Activated CD4-positive, alpha-beta T cell treated with anti-CD3 and anti-CD28 coated beads, Interleukin-2, amount 10 ng/mL, durations not matched to agents 7 days and 5 days (primary cell): ENCODE measurements at regions not wholly inside any gene's neighbourhood (a gene's known extent, or its start where the extent isn't known, plus 50 kb on each side); places are given as distances from the start of the nearest gene placed in this dataset.
"Not testable (repeated sequence)": the region's sequence is repeated elsewhere in the genome, so short reads cannot be mapped to it uniquely, and the experiment has no call there.

ENCODE experiments used
- CTCF ChIA-PET: fragments of 350-600 bp; sonication (Branson Sonifier 250); formaldehyde crosslinking; loops from one replicate; lab custom pipeline; 2021; ENCODE audit warnings: antibody characterized with exemption; lab: Charles Lee
- POLR2A ChIA-PET: fragments of 350-600 bp; sonication (Branson Sonifier 250); formaldehyde crosslinking; loops from one replicate; lab custom pipeline; 2021; ENCODE audit warnings: antibody characterized with exemption; lab: Charles Lee
- DNase-seq: peaks from one replicate; pipeline ENCODE4 v3.0.0-alpha.2; 2020
- H3K27ac Mint-ChIP-seq: one replicate; pipeline ENCODE4 v1.8.0; 2021; ENCODE audit warnings: mild to moderate bottlenecking, moderate library complexity, mixed read lengths
- H3K27me3 Mint-ChIP-seq: one replicate; pipeline ENCODE4 v1.8.0; 2021; ENCODE audit warnings: mixed read lengths
- H3K36me3 Mint-ChIP-seq: one replicate; pipeline ENCODE4 v1.8.0; 2021; ENCODE audit warnings: low read depth, mixed read lengths
- H3K4me1 Mint-ChIP-seq: one replicate; pipeline ENCODE4 v1.8.0; 2021; ENCODE audit warnings: mixed read lengths
- H3K4me3 Mint-ChIP-seq: one replicate; pipeline ENCODE4 v1.8.0; 2021; ENCODE audit warnings: mild to moderate bottlenecking, moderate library complexity, mixed read lengths
- H3K9me3 Mint-ChIP-seq: one replicate; pipeline ENCODE4 v1.8.0; 2021; ENCODE audit warnings: mixed read lengths

DNA sequence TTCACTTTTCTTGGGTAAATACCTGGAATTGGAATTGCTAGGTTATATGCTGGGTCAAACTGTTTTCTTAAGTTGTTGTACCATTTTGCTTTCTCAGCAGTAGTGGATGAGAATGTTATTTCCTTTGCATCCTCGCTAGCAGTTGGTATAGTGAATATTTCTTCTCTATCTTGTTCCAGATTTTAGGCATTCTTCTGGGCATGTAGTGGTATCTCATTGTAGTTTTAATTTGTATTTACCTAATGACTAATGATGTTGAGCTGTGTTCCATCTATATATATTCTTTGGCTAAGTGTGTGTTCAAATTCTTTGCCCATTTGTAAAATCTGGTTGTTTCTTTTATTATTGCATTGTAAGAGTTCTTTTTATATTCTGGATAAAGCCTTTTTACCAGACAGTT, 333.3 kb downstream of the MAT2B start:
- no peaks in the 10 kb centered on the region for H3K36me3 Mint-ChIP-seq
- H3K27ac Mint-ChIP-seq, result no peak overlapping the region
- H3K9me3 Mint-ChIP-seq, result no peaks in the 10 kb centered on the region
- H3K4me3 Mint-ChIP-seq, result no peak overlapping the region
- no peak for DNase-seq
- no peaks in the 10 kb centered on the region for H3K27me3 Mint-ChIP-seq
- no peaks in the 10 kb centered on the region for H3K4me1 Mint-ChIP-seq
- ChIA-PET POLR2A (no interaction called here), CTCF (no interaction called here)

- H3K27me3 Mint-ChIP-seq, result no peaks in the 10 kb centered on the region
- H3K36me3 Mint-ChIP-seq, result no peaks in the 10 kb centered on the region
- POLR2A ChIA-PET, result no interaction called here
These were observed 341.1 kb downstream of the MAT2B start for GRCh38 chr5:163846512-163846911.

GRCh38 chr5:163855754-163856153, 350.3 kb downstream of the MAT2B start:
- ChIA-PET POLR2A (no interaction called here), CTCF (no interaction called here)
- Mint-ChIP-seq H3K27ac (no peak overlapping the region), H3K4me3 (no peak overlapping the region), H3K36me3 (no peaks in the 10 kb centered on the region), H3K4me1 (no peaks in the 10 kb centered on the region), H3K9me3 (peaks cover 17% of the 10 kb centered on the region), H3K27me3 (no peaks in the 10 kb centered on the region)
- DNase-seq, result no peak

More at GRCh38 chr5:163846512-163846911, 341.1 kb downstream of the MAT2B start:
- DNase-seq, result no peak
- H3K4me3 Mint-ChIP-seq, result no peak overlapping the region
- CTCF ChIA-PET, result no interaction called here
- no peaks in the 10 kb centered on the region for H3K4me1 Mint-ChIP-seq
- no peak overlapping the region for H3K27ac Mint-ChIP-seq
- H3K9me3 Mint-ChIP-seq, result peaks cover 2% of the 10 kb centered on the region

DNA sequence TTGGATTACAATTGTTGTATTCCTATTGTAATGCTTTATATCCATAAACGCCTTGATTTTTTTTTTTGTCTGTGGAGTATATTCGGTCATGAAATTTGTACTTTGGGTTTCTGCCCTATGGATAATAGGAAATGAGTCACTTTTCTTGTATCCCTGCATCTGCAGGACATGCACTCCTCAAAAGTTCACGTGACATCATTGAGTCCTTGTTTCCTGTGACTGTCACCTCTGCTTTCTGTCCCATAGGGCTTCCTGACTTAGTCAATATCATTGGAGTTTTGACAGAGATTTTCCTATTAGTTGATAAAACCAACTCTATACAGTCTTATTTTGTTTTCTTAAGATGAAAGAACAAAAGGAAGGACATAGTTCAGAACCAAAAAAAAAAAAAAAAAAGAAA, 356.3 kb downstream of the MAT2B start:
- CTCF ChIA-PET, result no interaction called here

GRCh38 chr5:163867324-163867723, 361.9 kb downstream of the MAT2B start:
- Mint-ChIP-seq H3K27me3 (no peaks in the 10 kb centered on the region), H3K4me3 (no peak overlapping the region), H3K36me3 (no peaks in the 10 kb centered on the region), H3K9me3 (no peaks in the 10 kb centered on the region), H3K27ac (no peak overlapping the region), H3K4me1 (no peaks in the 10 kb centered on the region)
- ChIA-PET CTCF (no interaction called here), POLR2A (no interaction called here)
- no peak for DNase-seq

More for the DNA sequence above, 356.3 kb downstream of the MAT2B start:
- no peak overlapping the region for H3K4me3 Mint-ChIP-seq
- H3K4me1 Mint-ChIP-seq, result no peaks in the 10 kb centered on the region
- H3K27ac Mint-ChIP-seq, result no peak overlapping the region
- POLR2A ChIA-PET, result no interaction called here
- DNase-seq, result no peak
- H3K36me3 Mint-ChIP-seq, result no peaks in the 10 kb centered on the region
- H3K27me3 Mint-ChIP-seq, result no peaks in the 10 kb centered on the region
- H3K9me3 Mint-ChIP-seq, result peaks cover 5% of the 10 kb centered on the region

GRCh38 chr5:163867738-163868137, 362.3 kb downstream of the MAT2B start:
- Mint-ChIP-seq H3K36me3 (no peaks in the 10 kb centered on the region), H3K9me3 (no peaks in the 10 kb centered on the region), H3K27me3 (no peaks in the 10 kb centered on the region), H3K27ac (no peak overlapping the region), H3K4me1 (no peaks in the 10 kb centered on the region), H3K4me3 (no peak overlapping the region)
- no peak for DNase-seq
- ChIA-PET POLR2A (no interaction called here), CTCF (no interaction called here)

GRCh38 chr5:163869581-163869980, 364.2 kb downstream of the MAT2B start:
- Mint-ChIP-seq H3K36me3 (no peaks in the 10 kb centered on the region), H3K27ac (no peak overlapping the region), H3K4me1 (no peaks in the 10 kb centered on the region), H3K4me3 (no peak overlapping the region), H3K27me3 (no peaks in the 10 kb centered on the region), H3K9me3 (no peaks in the 10 kb centered on the region)
- ChIA-PET POLR2A (no interaction called here), CTCF (no interaction called here)
- no peak for DNase-seq

DNA sequence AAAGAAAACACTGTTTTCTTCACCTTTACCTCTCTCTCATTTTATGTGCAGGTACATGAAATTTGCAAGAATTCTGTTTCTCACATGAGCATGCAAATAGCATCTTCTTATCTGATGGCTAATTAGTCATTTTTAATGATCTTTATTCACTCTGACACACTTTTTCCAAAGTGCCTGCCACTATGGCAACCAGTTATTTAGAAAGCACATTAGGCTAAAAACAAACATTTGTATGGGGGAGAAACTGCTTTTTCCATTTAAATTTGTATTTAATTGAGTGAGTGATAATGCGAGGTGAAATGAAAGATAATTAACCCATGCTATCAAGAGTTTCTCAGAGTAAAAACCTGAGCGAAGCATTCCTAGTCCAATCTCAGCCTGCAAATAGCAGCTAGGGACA, 365.0 kb downstream of the MAT2B start:
- H3K27ac Mint-ChIP-seq, result no peak overlapping the region
- H3K4me3 Mint-ChIP-seq, result no peak overlapping the region
- H3K27me3 Mint-ChIP-seq, result no peaks in the 10 kb centered on the region
- ChIA-PET POLR2A (no interaction called here), CTCF (no interaction called here)
- no peaks in the 10 kb centered on the region for H3K9me3 Mint-ChIP-seq
- no peaks in the 10 kb centered on the region for H3K36me3 Mint-ChIP-seq
- DNase-seq, result no peak
- H3K4me1 Mint-ChIP-seq, result no peaks in the 10 kb centered on the region

DNA sequence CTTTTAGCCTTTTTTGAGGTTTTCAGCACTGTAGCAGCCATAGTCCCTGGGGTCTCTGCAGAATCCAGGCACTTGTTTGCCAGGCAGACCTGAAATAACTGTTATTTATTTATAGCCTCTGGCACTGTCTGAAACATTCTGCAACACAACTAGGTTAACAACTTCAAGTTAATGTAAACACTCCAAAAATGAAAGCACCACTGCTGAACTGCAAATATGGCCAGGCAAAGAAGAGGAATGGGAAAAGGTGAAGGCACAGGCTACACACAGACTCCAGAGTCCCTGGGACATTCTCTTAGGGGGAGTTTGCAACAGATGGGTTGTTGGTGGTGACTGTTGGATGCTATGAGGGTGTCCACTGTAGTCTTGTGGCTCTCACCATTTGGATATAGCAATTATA, 369.0 kb downstream of the MAT2B start:
- no peaks in the 10 kb centered on the region for H3K27me3 Mint-ChIP-seq
- H3K27ac Mint-ChIP-seq, result no peak overlapping the region
- ChIA-PET CTCF (no interaction called here), POLR2A (no interaction called here)
- no peak overlapping the region for H3K4me3 Mint-ChIP-seq
- H3K9me3 Mint-ChIP-seq, result no peaks in the 10 kb centered on the region
- DNase-seq, result no peak
- no peaks in the 10 kb centered on the region for H3K36me3 Mint-ChIP-seq
- H3K4me1 Mint-ChIP-seq, result no peaks in the 10 kb centered on the region

DNA sequence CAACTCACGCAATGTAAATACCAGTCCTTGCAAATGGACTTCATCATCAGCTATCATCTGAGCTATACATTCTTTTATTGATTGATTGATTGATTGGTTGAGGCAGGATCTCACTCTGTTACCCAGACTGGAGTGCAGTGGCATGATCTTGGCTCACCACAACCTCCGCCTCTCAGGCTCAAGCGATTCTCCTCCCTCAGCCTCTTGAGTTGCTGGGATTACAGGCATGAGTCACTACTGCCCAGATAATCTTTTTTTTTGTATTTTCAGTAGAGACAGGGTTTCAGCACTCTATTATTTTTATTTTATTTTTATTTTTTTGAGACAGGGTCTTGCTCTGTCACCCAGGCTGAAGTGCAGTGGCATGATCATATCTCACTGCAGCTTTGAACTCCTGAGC, 369.5 kb downstream of the MAT2B start:
- H3K9me3 Mint-ChIP-seq, H3K4me3 Mint-ChIP-seq, H3K36me3 Mint-ChIP-seq, CTCF ChIA-PET, H3K4me1 Mint-ChIP-seq, POLR2A ChIA-PET, H3K27me3 Mint-ChIP-seq, H3K27ac Mint-ChIP-seq, DNase-seq: not testable (repeated sequence)

- POLR2A ChIA-PET, result no interaction called here
- H3K27ac Mint-ChIP-seq, result no peak overlapping the region
- no peaks in the 10 kb centered on the region for H3K4me1 Mint-ChIP-seq
- CTCF ChIA-PET, result no interaction called here
- no peak for DNase-seq
- H3K27me3 Mint-ChIP-seq, result no peaks in the 10 kb centered on the region
- H3K4me3 Mint-ChIP-seq, result no peak overlapping the region
- no peaks in the 10 kb centered on the region for H3K36me3 Mint-ChIP-seq
- no peaks in the 10 kb centered on the region for H3K9me3 Mint-ChIP-seq
These were observed 372.4 kb downstream of the MAT2B start for GRCh38 chr5:163877865-163878264.

- DNase-seq, result no peak
- H3K27me3 Mint-ChIP-seq, result no peaks in the 10 kb centered on the region
- CTCF ChIA-PET, result no interaction called here
- no peak overlapping the region for H3K4me3 Mint-ChIP-seq
- POLR2A ChIA-PET, result no interaction called here
- no peaks in the 10 kb centered on the region for H3K36me3 Mint-ChIP-seq
- no peaks in the 10 kb centered on the region for H3K9me3 Mint-ChIP-seq
- no peak overlapping the region for H3K27ac Mint-ChIP-seq
- H3K4me1 Mint-ChIP-seq, result no peaks in the 10 kb centered on the region
These were observed 373.1 kb downstream of the MAT2B start for GRCh38 chr5:163878490-163878889.

DNA sequence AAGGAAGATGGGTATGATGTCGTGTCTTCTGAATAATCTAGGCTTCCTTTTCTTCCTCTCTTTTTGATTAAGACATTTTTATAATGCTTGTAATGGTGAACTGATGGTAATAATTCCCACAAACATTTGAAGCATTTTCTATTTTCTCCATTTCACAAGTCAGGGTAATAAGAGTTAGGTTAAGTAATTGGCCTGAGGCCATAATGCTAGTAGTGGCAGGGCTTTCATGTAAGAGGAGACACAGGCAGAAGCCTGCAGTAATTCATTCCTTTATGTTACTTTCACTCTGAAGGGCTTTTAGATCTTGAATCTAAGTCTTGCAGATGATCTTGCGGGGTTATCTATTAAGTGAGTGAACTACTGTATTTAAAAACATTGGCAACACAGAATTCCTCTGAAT, 374.9 kb downstream of the MAT2B start:
- H3K36me3 Mint-ChIP-seq, result no peaks in the 10 kb centered on the region
- H3K4me3 Mint-ChIP-seq, result no peak overlapping the region
- no peaks in the 10 kb centered on the region for H3K9me3 Mint-ChIP-seq
- no peak for DNase-seq
- ChIA-PET POLR2A (no interaction called here), CTCF (no interaction called here)
- no peaks in the 10 kb centered on the region for H3K4me1 Mint-ChIP-seq
- H3K27me3 Mint-ChIP-seq, result no peaks in the 10 kb centered on the region
- no peak overlapping the region for H3K27ac Mint-ChIP-seq

- no peaks in the 10 kb centered on the region for H3K9me3 Mint-ChIP-seq
- H3K27ac Mint-ChIP-seq, result no peak overlapping the region
- ChIA-PET POLR2A (no interaction called here), CTCF (no interaction called here)
- DNase-seq, result no peak
- H3K4me1 Mint-ChIP-seq, result no peaks in the 10 kb centered on the region
- no peak overlapping the region for H3K4me3 Mint-ChIP-seq
- H3K27me3 Mint-ChIP-seq, result no peaks in the 10 kb centered on the region
- no peaks in the 10 kb centered on the region for H3K36me3 Mint-ChIP-seq
These were observed 379.7 kb downstream of the MAT2B start for GRCh38 chr5:163885117-163885516.
